ENCODE measurements at regions not wholly inside any gene's neighbourhood (a gene's known extent, or its start where the extent isn't known, plus 50 kb on each side); places are given as distances from the start of the nearest gene placed in this dataset.

DNA sequence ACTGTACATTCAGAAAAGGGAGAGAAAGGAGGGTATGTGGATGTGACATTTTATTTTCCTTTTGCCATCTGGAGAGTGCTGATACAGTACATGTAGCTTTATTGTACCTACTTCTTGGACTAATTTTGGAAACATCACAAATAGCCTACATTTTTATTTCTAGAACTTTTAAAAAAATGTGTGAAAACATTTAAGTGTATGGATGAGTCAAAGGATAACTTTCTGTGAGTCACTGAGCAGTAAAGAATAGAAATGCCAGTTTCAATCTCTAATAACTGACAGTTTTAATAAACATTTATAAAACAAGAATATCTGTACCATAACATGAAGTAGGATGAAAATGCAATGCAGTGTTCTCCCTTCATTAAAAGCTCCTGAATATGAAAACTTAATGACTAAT is 374.4 kb upstream of the NWD2 start:
- Histone ChIP-seq H3K9me3 (ENCODE audit: insufficient read depth, low read depth) (no peaks in the 10 kb centered on the region), H3K27me3 (ENCODE audit: insufficient read depth, low read depth) (no peaks in the 10 kb centered on the region), H3K4me2 (no peak overlapping the region), H3K9me2 (ENCODE audit: insufficient read depth) (no peaks in the 10 kb centered on the region; the same call in 1 of the 2 replicates), H3K4me1 (replicated peaks; ENCODE audit: insufficient read depth) (no peaks in the 10 kb centered on the region), H4K20me1 (ENCODE audit: insufficient read depth) (no peaks in the 10 kb centered on the region), H2AFZ (no peak overlapping the region), H3K79me2 (ENCODE audit: low read depth) (no peaks in the 10 kb centered on the region), H3K4me3 (no peak overlapping the region), H3F3A (ENCODE audit: insufficient read depth, low read depth) (no peaks in the 10 kb centered on the region), H3K27ac (no peak overlapping the region), H3K36me3 (ENCODE audit: low read depth) (no peaks in the 10 kb centered on the region)
- POLR2A ChIA-PET (ENCODE audit: unreplicated experiment): no interaction called here
- TF ChIP-seq, protein P1, sequence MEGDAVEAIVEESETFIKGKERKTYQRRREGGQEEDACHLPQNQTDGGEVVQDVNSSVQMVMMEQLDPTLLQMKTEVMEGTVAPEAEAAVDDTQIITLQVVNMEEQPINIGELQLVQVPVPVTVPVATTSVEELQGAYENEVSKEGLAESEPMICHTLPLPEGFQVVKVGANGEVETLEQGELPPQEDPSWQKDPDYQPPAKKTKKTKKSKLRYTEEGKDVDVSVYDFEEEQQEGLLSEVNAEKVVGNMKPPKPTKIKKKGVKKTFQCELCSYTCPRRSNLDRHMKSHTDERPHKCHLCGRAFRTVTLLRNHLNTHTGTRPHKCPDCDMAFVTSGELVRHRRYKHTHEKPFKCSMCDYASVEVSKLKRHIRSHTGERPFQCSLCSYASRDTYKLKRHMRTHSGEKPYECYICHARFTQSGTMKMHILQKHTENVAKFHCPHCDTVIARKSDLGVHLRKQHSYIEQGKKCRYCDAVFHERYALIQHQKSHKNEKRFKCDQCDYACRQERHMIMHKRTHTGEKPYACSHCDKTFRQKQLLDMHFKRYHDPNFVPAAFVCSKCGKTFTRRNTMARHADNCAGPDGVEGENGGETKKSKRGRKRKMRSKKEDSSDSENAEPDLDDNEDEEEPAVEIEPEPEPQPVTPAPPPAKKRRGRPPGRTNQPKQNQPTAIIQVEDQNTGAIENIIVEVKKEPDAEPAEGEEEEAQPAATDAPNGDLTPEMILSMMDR (conservative IDR thresholded peaks at IDR 0.05): no peak
- TF ChIP-seq EZH2 (IDR thresholded peaks at IDR 0.05; ENCODE audit: low read depth): no peak
- CTCF ChIA-PET: no interaction called here
- intact Hi-C loops (cut with micrococcal nuclease; ENCODE audit: unreplicated experiment): no loop called here
- no peak for DNase-seq
- no TSS peak for BruUV-seq (replicated peaks)

DNA sequence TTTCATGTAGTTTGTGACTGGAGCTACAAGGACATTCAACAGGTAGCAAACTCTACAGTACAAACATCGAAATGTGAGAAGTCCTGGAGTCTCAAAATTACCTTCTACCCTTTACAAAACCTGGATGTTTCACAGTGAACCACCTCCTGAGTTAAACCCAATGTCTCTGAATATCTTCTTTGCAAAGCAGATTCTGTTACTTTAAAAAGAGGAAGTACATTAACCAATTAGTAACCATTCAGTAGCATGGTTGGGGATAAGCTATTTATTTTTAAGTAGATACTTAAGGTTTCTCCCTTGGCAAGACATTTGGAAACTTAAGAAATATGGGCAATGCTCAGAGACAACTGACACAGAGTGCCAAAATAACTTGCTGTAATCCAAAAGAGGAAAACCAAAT is 371.9 kb upstream of the NWD2 start:
- Histone ChIP-seq H3K4me1 (replicated peaks; ENCODE audit: insufficient read depth) (no peaks in the 10 kb centered on the region), H3K27me3 (ENCODE audit: insufficient read depth, low read depth) (no peaks in the 10 kb centered on the region), H3K4me2 (no peak overlapping the region), H3K9me2 (ENCODE audit: insufficient read depth) (no peaks in the 10 kb centered on the region; the same call in 1 of the 2 replicates), H2AFZ (no peak overlapping the region), H3K36me3 (ENCODE audit: low read depth) (no peaks in the 10 kb centered on the region), H3K4me3 (no peak overlapping the region), H3F3A (ENCODE audit: insufficient read depth, low read depth) (no peaks in the 10 kb centered on the region), H3K79me2 (ENCODE audit: low read depth) (no peaks in the 10 kb centered on the region), H3K9me3 (ENCODE audit: insufficient read depth, low read depth) (no peaks in the 10 kb centered on the region), H4K20me1 (ENCODE audit: insufficient read depth) (no peaks in the 10 kb centered on the region), H3K27ac (no peak overlapping the region)
- no peak for TF ChIP-seq EZH2 (IDR thresholded peaks at IDR 0.05; ENCODE audit: low read depth)
- TF ChIP-seq, protein P1 (conservative IDR thresholded peaks at IDR 0.05): no peak
- intact Hi-C loops (cut with micrococcal nuclease; ENCODE audit: unreplicated experiment): no loop called here
- POLR2A ChIA-PET (ENCODE audit: unreplicated experiment): no interaction called here
- DNase-seq: no peak
- CTCF ChIA-PET: no interaction called here
- BruUV-seq (replicated peaks): no TSS peak

DNA sequence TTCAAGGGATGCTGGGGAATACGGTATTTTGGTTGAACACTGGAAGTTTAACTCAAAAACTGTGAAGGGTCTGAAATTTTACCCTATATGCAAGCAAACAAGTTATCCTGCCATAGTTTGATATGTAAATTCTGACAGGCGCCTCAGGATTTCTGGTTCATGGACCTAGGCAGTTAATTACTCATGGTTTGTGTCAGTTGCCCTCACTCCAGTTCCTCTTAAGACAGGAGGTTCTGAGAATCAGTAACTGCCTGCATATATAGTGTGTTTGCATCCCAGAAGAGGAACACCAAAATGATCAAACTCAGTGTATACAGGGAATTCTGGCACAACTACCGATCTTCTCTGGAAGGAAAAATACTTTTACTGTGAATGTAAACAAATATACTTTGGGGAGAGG is 360.4 kb upstream of the NWD2 start:
- ChIA-PET POLR2A (ENCODE audit: unreplicated experiment) (no interaction called here), CTCF (no interaction called here)
- Histone ChIP-seq H3K27ac (no peak overlapping the region), H2AFZ (no peak overlapping the region), H4K20me1 (ENCODE audit: insufficient read depth) (no peaks in the 10 kb centered on the region), H3K36me3 (ENCODE audit: low read depth) (no peaks in the 10 kb centered on the region), H3K27me3 (ENCODE audit: insufficient read depth, low read depth) (no peaks in the 10 kb centered on the region), H3K4me1 (replicated peaks; ENCODE audit: insufficient read depth) (no peaks in the 10 kb centered on the region), H3K79me2 (ENCODE audit: low read depth) (no peaks in the 10 kb centered on the region), H3F3A (ENCODE audit: insufficient read depth, low read depth) (no peaks in the 10 kb centered on the region), H3K9me2 (ENCODE audit: insufficient read depth) (no peaks in the 10 kb centered on the region), H3K9me3 (ENCODE audit: insufficient read depth, low read depth) (no peaks in the 10 kb centered on the region), H3K4me2 (no peak overlapping the region), H3K4me3 (no peak overlapping the region)
- intact Hi-C loops (cut with micrococcal nuclease; ENCODE audit: unreplicated experiment): no loop called here
- TF ChIP-seq EZH2 (IDR thresholded peaks at IDR 0.05; ENCODE audit: low read depth): no peak
- TF ChIP-seq, protein P1 (conservative IDR thresholded peaks at IDR 0.05): no peak
- DNase-seq: no peak
- no TSS peak for BruUV-seq (replicated peaks)

Measured in PC-9 (cell line).